ENCODE measurements at regions not wholly inside any gene's neighbourhood (a gene's known extent, or its start where the extent isn't known, plus 50 kb on each side); places are given as distances from the start of the nearest gene placed in this dataset.

DNA sequence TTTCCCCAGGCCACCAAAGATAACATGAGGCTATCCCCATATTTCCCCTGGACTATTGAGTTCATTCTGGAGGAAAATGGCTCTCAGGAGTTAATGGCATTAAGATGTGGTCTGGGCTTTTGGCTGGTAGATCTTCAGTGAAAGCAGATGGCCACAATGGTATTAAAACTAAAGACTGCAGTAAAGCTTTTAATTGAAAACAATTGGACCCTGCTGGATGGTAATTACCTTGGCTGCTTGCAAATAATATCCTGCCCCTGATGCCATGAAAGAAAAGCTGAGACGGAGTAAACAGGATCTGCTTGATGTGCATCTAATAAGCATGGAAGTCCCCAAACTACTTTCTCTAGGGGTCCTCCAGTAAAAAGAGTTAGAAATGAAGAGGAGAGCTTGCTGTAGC is 255.8 kb downstream of the QKI start:
- ATAC-seq (no peak), DNase-seq (ENCODE audit: low spot score) (no peak)

DNA sequence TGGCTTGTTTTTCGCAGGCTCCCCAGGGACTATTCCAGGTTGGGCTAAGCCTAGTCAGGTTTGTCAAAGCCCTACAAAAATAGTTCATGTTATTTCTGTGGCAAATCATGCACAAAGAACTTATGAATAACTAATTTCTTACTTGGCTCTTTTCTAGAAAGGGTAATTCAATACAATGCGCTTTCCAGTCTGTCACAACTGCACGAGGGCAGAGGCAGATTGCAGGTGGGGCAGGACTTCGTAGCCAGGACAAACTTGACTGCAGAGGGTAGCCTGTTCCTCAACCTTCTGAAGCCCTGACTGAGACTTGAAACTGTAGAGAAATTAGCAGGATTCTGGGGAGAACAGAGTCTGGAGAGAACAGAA is 253.5 kb downstream of the QKI start:
- DNase-seq (ENCODE audit: low spot score) (no peak), ATAC-seq (no peak)

DNA sequence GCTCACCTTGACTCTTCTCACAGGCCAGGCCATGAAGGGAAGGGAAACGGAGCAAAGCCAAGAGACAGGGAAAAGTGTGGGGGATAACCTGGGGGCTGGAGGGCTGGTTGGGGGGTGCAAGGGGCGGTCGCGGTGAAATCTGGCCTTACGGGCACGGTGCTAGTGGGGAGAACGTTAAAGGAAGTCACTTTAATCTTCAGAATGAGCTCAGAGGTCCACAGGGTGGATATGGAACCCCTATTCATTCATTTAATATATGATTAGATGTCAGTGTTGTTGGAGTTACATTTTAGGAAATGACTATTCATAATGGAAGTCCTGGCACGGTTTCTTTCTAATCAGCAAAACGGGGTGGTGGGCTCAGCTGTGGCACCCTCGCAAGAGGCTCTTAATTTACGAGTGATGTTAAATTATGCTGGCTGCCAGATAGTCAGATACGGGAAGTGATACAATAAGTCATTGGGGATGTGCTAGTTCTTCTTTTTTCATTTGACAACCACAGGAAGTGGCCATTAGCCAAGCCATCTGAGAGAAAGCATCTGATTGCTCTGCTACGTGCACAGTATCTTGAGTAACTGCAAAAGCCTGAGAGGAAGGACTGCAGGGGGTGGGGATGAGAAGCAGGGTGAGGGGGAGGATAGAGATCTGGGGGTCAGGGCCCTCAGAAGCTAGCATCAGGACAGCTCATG is 253.0 kb downstream of the QKI start:
- ATAC-seq (peak; percentile 40), DNase-seq (ENCODE audit: low spot score) (no peak)

DNA sequence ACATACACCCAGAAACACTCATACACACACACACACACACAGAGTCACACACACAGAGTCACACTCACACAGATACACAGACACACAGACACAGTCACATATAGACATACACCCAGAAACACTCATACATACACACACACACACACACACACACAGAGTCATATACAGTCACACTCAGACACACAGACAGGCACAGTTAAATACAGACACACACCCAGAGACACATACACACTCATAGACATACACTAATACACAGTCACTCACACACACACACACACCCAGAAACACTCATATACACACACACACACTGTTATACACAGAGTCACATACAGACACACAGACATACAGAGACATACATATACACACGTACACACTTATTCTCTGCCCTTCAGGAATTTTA is 250.9 kb downstream of the QKI start:
- no peak for ATAC-seq
- DNase-seq (ENCODE audit: low spot score) = no peak

DNA sequence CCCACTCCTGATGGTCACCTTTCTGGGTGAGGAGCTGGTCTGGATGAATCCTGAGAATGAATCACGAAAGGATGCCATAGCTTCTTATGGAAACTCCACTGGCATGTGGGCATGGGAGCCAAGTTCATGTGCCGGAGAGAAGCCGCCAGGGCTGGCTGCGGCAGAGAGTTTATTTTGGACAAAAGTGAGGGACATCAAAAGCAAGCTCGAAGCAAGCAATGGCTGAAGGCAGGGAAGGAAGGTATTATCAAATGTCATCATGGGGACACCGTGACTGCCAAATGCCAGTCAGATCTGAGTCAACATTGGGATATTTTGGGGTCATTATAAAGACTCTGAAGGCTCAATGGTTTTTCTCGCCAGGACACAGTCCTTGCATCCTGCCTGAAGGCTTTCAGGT is 249.1 kb downstream of the QKI start:
- DNase-seq (ENCODE audit: low spot score) (no peak), ATAC-seq (no peak)

DNA sequence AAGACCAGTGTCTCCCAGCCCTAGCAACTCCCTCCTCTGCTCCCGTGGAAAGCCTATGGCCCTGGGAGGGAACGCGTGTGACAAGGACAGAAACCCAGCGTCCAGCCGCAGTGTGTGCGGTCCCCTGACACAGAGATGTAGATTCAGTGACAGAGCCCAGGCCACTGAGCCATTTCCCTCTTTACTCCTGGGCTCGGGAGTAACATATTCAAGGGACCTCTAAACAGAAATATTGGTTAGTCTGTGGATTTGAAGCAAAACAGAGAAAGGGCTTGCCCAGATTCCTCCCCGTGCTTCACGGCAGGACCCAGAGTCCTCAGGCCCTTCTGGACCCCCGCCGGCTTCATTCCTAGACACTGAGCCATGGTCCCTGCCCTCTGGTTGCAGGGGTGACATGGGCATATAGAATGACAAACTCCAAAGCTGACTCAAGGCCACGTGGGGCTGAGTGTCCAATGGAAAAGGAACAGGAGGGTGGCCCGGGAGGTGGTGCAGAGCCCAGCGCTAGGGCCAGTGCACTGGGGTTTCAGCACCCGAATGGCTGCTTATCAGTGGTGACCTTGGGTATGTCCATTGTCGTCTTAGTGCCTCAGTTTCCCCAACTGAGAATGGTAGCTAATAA is 248.2 kb downstream of the QKI start:
- no peak for ATAC-seq
- no peak for DNase-seq (ENCODE audit: low spot score)

DNA sequence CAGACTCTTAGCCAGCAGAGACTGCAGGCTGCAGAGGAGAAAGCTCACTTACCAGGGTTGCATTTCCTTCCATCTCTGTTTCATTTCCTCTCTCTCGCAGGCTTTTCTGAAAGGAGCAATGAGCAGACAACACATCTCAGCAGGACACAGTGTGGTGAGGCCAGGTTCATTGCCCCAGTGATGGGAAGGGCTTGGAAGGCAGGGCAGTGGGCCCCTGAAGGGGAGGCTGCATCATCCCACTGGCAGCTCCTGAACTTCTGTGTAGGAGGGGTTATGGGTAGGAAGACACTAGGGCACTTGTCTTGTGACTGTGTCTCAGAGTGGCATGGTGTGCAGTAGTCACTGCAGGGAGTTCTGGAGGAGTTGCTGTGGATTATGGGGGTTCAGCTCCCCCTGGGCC is 246.8 kb downstream of the QKI start:
- no peak for ATAC-seq
- no peak for DNase-seq (ENCODE audit: low spot score)

DNA sequence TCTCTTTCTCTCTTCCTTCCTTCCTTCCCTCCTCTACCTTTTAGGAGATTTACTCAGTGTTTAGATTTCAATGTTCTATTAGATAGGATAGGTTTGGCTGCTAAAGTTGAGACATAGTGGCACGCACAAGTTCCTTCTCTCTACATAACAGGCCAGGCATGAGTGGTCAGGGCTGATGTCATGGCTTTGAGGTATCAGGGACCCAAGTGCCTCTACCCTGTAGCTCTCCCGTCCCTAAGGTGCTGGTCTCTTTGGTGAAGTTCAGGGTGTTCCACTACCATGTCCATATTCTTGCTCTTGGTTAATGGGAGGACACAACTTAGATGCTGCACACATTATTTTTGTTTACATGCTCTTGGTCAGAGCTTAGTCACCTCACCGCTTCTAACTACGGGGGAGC is 245.3 kb downstream of the QKI start:
- no peak for DNase-seq (ENCODE audit: low spot score)

DNA sequence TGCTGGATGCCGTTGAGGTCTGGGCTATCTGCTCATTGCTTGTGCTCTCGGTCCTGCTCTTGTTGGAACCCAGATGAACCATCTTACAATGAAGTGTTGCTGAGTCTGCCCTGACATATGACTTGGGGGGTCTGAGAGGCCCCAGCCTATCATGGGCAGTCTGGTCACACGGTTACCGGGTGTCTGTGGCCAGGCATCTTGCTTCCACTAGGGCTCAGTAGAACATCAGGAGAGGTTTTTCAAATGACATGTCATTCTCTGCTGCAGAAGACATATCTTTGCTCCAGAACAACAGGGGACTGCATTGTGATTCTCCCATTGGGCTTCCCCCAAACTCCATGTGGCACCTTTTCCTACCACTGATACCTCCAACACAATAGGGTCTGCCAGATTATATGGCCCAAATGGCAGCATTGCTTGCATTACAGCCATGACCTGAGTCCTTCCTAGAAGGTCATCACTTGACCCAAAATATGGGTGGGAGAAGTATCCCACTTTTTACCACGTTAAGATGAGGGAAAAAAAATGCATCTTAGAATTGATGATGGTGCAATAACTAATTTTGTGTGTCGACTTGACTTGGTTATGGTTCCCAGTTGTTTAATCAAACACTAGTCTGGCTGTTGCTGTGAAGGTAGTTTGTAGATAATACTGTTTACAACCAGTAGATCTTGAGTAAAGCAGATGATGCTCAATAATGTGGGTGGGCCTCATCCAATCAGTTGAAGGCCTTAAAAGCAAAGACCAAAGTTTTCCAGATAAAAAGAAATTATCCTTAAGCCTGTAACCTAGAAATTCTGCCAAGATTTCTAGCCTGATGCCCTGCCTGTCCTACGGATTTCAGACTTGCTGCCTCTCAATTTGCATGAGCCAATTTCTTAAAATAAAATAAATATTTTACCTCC is 241.0 kb downstream of the QKI start:
- DNase-seq (ENCODE audit: low spot score) = no peak
- ATAC-seq = peak; percentile 34

More for the DNA sequence above, 245.3 kb downstream of the QKI start:
- ATAC-seq = no peak

DNA sequence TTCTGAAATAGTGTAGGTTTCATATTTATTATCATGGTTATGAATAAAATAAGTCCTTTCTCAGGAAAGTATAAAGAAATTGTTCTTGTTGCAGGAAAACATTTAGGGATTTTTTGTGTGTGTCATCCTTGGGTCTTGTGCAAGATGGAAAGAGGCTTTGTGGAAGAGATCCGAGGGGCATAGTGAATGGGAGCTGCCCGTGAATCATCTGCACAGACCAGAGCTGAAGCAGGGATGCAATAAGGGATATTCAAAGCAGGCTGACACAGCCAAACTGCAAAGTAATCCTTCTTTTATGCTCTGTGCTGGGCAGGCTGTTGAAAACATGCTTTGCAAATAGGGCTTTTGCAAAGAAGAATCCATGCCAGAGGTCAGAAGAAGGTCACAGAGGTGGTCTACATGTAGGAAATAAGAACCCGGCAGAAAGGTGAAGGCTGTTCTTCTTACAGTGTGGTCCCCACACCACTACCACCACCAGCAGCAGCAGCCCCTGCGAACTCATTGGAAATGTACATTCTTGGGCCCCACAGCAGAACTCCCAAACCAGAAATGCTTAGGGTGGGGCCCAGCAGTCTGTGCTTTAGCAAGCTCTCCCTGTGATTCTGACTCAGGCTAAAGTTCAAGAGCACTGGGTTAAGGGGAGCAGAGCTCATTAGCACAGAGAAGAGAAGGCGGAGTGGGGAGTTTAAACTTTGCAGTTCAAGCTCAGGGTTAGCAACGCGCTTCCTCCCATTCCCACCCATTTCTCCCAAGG is 237.6 kb downstream of the QKI start:
- no peak for DNase-seq (ENCODE audit: low spot score)
- no peak for ATAC-seq

DNA sequence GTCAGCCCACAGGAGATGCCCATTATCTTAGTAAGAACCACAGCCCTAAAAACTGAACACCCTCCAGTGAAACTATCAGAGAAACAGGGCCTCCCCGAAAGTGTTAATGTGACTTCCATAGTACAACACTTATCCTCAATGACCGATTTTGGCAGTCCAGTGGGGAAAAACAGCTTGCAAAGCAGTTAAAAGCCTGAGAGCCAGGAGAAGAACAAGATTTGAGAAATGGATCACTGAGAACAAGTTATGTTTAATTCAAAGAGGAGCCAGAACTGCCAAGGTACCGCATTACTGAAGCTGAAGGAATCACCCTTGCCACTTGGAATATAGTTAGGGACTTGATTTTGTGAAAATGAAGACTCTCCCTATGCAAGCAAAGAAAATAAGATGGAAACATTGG is 236.9 kb downstream of the QKI start:
- no peak for ATAC-seq
- no peak for DNase-seq (ENCODE audit: low spot score)

DNA sequence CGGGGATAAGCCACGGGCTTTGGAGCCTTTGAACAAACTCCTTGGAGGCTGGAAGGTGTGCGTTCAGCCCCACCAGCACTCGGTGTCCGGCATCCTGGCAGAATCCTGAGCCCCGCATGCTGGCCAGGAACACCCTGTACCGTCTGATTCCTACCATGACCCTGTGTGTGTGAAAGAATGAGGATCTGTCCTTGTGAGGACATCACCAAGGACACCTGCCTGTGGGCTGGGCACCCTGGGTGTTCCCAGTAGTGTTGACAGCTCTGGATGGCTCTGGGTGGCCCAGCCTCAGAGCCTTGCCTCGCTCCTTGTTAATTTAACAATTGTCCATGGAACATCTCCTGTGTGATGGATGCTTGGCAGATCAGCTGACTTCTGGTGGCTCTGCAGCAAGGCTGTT is 234.3 kb downstream of the QKI start:
- no peak for ATAC-seq
- no peak for DNase-seq (ENCODE audit: low spot score)

DNA sequence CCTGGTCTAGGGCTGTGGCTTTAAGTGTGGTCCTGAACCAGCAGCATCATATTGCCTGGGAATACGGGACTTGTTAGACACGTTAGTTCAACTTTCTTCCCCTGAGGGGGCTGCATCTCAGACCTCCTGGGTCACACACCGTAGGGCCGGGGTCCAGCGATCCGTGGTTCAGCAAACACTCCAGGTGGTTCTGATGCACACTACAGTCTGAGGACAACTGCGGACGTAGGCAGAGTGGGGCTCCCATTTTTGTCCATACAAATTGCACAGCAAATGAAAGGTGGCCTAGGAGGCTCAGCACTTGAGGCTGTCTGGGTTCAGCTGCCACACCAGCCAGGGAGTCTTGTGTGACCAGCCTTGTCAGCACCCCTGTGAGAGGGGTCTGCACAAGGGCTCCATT is 233.1 kb downstream of the QKI start:
- no peak for DNase-seq (ENCODE audit: low spot score)
- ATAC-seq = no peak

DNA sequence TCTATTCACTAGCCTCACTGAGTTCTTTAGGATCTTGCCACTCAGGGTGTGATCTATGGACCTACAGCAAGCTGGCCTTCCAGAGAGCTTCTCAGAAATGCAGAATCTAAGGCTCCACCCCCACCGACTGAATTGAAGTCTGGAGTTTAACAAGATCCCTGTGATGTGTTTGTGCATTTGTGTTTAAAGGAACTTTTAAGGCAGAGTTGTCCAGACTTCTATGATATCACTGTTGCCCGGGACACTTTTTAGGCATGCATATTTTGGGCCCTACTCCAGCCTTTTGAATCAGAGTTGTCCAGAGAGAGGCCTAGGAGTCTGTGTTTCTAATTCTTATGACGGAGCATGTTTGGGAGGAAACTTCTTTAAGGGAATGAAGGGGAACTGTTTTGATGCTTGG is 232.3 kb downstream of the QKI start:
- no peak for ATAC-seq
- DNase-seq (ENCODE audit: low spot score) = no peak

DNA sequence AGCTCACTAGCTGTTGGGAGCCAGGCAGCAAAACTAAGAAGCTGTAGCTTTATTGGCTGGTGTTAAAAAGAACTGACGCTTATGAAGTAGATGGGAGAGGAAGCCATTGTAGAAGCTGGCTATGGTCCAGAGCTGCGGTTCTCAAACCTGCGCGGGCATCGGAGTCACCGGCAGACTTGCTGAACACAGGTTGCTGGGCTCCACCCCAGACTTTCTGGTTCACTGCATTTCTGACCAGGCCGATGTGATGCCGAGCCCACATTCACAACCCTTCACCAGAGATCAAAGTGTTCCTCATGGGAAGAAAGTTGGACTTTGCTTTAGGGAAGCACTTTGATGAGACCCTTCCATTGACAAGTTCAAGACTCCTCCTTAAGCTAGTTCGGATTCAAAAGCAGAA is 231.6 kb downstream of the QKI start:
- ATAC-seq (no peak), DNase-seq (ENCODE audit: low spot score) (no peak)

DNA sequence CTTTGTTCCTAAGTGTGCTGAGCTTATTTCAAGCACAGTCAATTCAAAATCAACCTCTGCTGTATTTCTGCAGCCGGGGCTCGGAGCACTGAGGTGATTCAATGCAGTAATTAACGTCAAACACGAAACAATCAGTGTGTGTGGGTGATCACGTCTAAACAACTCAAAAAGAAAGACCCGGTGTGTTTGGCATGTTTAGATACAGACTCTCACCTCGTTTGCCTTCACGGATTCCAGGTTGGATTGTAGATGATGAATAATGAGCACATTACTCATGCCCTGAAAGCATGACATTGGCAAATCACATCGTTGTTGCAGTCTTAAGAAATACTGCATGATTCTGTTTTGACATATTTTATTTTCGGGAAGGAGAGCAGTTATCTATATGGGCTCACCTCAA is 231.0 kb downstream of the QKI start:
- ATAC-seq = no peak

DNA sequence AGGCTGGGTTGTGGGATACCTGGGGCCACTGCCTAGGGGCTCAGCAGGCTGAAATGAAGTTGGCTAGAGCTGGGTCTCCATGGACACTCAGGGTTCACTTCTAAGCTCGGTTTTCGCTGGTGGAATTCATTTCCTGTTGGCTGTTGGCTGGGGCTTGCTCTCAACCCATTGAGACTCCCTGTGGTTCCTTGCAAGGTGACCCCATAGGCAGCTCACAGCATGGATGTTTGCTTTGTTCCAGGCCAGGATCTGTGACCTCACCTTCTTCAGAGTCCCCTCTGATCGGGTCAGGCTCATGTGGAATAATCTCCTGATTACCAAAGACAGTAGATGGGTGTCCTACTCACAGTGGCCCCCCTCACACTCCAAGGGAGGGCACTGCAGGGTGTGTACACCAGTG is 229.3 kb downstream of the QKI start:
- no peak for DNase-seq (ENCODE audit: low spot score)

More for the DNA sequence above, 231.0 kb downstream of the QKI start:
- no peak for DNase-seq (ENCODE audit: low spot score)

DNA sequence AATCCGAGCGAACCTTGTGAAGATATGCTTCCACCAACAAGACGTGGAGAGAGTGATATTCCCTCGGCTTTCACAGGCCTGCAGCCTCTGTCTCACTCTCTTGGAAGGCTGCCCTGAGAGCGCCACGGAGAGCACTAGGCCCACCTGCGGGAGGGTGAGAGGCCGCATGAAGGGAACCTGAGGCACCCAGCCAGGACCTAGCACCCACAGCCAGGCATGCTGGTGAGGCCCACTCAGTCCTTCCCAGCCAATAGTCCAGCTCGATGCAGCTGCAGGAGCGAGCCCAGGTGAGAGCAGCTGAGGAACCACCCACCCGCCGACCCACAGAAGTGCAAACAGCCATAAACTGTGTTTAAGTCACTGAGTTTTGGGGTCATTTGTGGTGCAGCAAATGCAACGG is 227.2 kb downstream of the QKI start:
- DNase-seq (ENCODE audit: low spot score) = no peak

More for the DNA sequence above, 229.3 kb downstream of the QKI start:
- ATAC-seq = no peak

DNA sequence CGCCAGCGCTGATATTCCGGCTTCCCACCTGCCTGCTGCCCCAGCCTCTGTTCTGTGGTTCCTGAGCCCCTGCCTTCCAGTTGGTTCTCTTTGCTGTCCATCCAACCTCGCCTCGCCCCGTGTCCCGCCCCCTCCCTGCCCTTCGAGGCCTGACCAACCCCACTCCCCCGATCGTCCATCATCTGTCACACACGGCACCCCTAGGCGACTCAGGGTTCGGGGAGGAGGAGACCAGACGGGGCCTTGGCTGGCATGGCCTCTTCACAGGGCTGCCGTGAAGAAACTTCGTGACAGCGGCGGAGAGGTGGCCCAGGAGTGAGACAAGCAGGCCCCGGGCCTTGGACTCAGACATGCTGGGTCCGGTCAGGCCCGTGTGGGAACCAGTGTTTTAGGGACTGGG is 226.1 kb downstream of the QKI start:
- no peak for DNase-seq (ENCODE audit: low spot score)

More for the DNA sequence above, 227.2 kb downstream of the QKI start:
- ATAC-seq = no peak

DNA sequence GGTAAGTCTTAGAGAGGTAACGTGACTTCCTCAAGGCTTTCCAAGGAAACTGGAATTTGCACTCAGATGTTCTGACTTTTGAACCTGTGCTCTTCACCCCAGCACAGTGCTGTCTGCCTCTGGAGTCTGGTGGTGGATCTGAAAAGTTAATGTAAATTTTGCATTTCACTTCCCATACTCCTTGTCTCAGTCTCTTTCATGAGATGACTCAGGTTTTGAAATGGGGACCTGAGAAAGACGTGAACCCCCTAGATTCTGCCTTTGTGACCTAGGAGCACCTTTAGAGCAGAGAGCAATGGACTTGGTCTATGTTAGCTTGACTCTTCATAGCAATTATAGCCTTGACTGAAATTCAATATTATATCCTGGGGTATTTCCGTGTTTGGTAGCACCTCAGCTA is 223.0 kb downstream of the QKI start:
- ATAC-seq (no peak), DNase-seq (ENCODE audit: low spot score) (no peak)

More for the DNA sequence above, 226.1 kb downstream of the QKI start:
- no peak for ATAC-seq

DNA sequence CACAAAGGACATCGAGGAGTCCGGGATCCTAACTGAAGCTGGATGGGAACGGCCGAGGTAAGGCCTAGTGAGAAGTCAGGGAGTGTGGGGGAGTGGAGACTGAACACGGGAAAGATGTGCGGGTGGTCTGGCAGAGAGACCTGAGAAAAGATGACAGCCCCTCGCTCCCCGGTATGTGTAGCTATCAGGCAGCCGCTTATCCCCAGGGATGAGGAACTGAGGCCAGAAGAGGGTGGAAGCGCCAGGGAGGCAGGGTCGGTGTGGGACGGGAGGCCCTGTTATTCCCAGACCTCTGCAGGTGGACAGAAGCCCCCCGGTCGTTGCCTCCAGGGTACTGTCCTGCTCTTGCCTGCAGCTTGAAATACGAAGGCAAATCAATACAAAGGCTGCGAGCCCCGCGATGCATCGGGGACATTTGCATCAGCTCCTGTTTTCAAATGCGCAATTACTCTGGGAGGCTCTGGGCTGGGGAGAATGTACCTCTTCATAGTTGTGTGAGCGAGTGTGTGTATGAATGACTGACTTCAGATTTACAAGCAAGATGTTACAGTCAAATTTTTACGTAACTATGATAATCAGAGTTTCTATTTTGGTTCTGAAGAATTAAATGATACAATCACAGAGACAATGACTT is 221.3 kb downstream of the QKI start:
- no peak for DNase-seq (ENCODE audit: low spot score)

More for the DNA sequence above, 221.3 kb downstream of the QKI start:
- no peak for ATAC-seq

All from left lobe of liver (tissue), 2 donors.